ENCODE measurements at regions not wholly inside any gene's neighbourhood (a gene's known extent, or its start where the extent isn't known, plus 50 kb on each side); places are given as distances from the start of the nearest gene placed in this dataset.

- TF ChIP-seq, protein P1, sequence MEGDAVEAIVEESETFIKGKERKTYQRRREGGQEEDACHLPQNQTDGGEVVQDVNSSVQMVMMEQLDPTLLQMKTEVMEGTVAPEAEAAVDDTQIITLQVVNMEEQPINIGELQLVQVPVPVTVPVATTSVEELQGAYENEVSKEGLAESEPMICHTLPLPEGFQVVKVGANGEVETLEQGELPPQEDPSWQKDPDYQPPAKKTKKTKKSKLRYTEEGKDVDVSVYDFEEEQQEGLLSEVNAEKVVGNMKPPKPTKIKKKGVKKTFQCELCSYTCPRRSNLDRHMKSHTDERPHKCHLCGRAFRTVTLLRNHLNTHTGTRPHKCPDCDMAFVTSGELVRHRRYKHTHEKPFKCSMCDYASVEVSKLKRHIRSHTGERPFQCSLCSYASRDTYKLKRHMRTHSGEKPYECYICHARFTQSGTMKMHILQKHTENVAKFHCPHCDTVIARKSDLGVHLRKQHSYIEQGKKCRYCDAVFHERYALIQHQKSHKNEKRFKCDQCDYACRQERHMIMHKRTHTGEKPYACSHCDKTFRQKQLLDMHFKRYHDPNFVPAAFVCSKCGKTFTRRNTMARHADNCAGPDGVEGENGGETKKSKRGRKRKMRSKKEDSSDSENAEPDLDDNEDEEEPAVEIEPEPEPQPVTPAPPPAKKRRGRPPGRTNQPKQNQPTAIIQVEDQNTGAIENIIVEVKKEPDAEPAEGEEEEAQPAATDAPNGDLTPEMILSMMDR (conservative IDR thresholded peaks at IDR 0.05; ENCODE audit: low read depth, low read length) = no peak
- TF ChIP-seq BHLHE40 (IDR thresholded peaks at IDR 0.05; ENCODE audit: low read depth, low read length) = no peak
- TF ChIP-seq USF2 (IDR thresholded peaks at IDR 0.05; ENCODE audit: low read depth, low read length) = no peak
- TF ChIP-seq MXI1 (IDR thresholded peaks at IDR 0.05; ENCODE audit: borderline replicate concordance, low read depth, low read length) = no peak
- TF ChIP-seq RFX5 (IDR thresholded peaks at IDR 0.05; ENCODE audit: low read depth, low read length) = no peak
- TF ChIP-seq POLR2A (IDR thresholded peaks at IDR 0.05; ENCODE audit: low read depth, low read length) = no peak
- no peak for TF ChIP-seq CEBPB (IDR thresholded peaks at IDR 0.05; ENCODE audit: low read depth, low read length)
- TF ChIP-seq MAFK (IDR thresholded peaks at IDR 0.05; ENCODE audit: low read depth, low read length) = no peak
Observed at GRCh38 chr5:138648841-138649240, 73.6 kb upstream of the HSPA9 start.

Measured in IMR-90 (cell line).